ENCODE measurements at regions not wholly inside any gene's neighbourhood (a gene's known extent, or its start where the extent isn't known, plus 50 kb on each side); places are given as distances from the start of the nearest gene placed in this dataset.

DNA sequence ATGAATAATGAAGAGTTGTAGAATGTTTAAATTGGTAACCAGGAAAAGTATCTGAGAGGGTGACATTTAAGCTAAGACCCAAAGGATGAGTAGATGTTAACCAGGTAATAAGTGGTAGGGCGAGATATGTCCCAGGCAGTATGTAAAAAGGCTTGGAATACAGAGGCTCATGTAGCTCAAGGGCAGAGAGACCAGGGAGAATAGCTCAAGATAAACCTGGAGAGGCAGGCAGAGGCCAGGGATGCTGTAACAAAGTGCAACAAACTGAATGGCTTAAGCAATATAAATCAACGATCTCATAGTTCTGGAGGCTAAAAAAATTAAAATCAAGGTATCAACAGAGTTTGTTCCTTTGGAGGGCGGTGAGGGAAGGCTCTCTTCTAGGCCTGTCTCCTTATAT is 660.8 kb downstream of the KLHL13 start:
- Histone ChIP-seq H2BK5ac (ENCODE audit: low read length) (no peak overlapping the region), H3K4me2 (ENCODE audit: low read length) (no peak overlapping the region), H3K79me1 (ENCODE audit: low read length) (no peaks in the 10 kb centered on the region), H2AK5ac (ENCODE audit: low read length) (no peak overlapping the region), H3K27me3 (ENCODE audit: insufficient read depth, low read length, poor library complexity) (no peaks in the 10 kb centered on the region), H4K5ac (ENCODE audit: low read length) (no peak overlapping the region), H3K9ac (ENCODE audit: low read length) (no peak overlapping the region), H3K79me2 (ENCODE audit: control insufficient read depth, insufficient read depth, low read length) (no peaks in the 10 kb centered on the region), H3K4ac (ENCODE audit: low read depth, low read length) (no peak overlapping the region), H3K27ac (ENCODE audit: low read depth, low read length) (no peak overlapping the region), H4K8ac (ENCODE audit: low read depth, low read length) (no peak overlapping the region), H3K56ac (ENCODE audit: low read length) (no peak overlapping the region), H3K36me3 (ENCODE audit: control insufficient read depth, insufficient read depth, low read length) (no peaks in the 10 kb centered on the region), H3K23ac (ENCODE audit: low read length) (no peak overlapping the region), H3K18ac (ENCODE audit: low read length) (no peak overlapping the region), H2BK120ac (ENCODE audit: low read depth, low read length) (no peak overlapping the region), H3K4me1 (ENCODE audit: control insufficient read depth, low read depth, low read length) (no peaks in the 10 kb centered on the region), H2BK15ac (replicated peaks; ENCODE audit: low read depth) (no peak overlapping the region), H3K4me3 (ENCODE audit: low read length) (no peak overlapping the region)
- WGBS (ENCODE audit: extremely low coverage, insufficient coverage, low lambda C conversion rate) = no CpG with 5 or more reads among the region's 3 CpGs
- DNase-seq = no peak

DNA sequence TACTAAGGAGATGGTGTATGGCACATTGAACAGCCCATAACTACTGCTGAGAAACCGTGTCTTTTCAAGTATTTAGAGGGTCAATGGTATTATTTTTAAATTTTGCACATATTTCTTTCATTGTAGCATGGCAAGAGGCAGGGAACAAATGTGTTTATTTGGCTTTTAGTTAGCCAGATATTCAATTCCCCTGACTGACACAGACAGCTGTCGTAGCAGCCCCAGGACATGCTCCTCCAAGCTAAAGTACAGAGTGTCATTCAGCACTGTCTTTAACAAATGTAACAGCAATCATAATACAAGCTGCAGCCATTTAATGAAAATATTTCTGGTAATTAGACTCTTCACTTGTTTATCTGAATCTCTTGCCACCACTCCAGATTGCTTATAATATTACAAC is 687.1 kb downstream of the KLHL13 start:
- Histone ChIP-seq H3K79me1 (ENCODE audit: low read length) (no peaks in the 10 kb centered on the region), H3K27me3 (ENCODE audit: insufficient read depth, low read length, poor library complexity) (no peaks in the 10 kb centered on the region), H3K56ac (ENCODE audit: low read length) (no peak overlapping the region), H3K4me2 (ENCODE audit: low read length) (no peak overlapping the region), H2BK15ac (replicated peaks; ENCODE audit: low read depth) (no peak overlapping the region), H3K36me3 (ENCODE audit: control insufficient read depth, insufficient read depth, low read length) (no peaks in the 10 kb centered on the region), H4K8ac (ENCODE audit: low read depth, low read length) (no peak overlapping the region), H2AK5ac (ENCODE audit: low read length) (no peak overlapping the region), H3K4me3 (ENCODE audit: low read length) (no peak overlapping the region), H3K4ac (ENCODE audit: low read depth, low read length) (no peak overlapping the region), H3K23ac (ENCODE audit: low read length) (no peak overlapping the region), H3K79me2 (ENCODE audit: control insufficient read depth, insufficient read depth, low read length) (no peaks in the 10 kb centered on the region), H3K9ac (ENCODE audit: low read length) (no peak overlapping the region), H3K4me1 (ENCODE audit: control insufficient read depth, low read depth, low read length) (no peaks in the 10 kb centered on the region), H2BK120ac (ENCODE audit: low read depth, low read length) (no peak overlapping the region), H3K18ac (ENCODE audit: low read length) (no peak overlapping the region), H3K27ac (ENCODE audit: low read depth, low read length) (no peak overlapping the region), H4K5ac (ENCODE audit: low read length) (no peak overlapping the region), H2BK5ac (ENCODE audit: low read length) (no peak overlapping the region)
- DNase-seq = no peak
- WGBS (ENCODE audit: extremely low coverage, insufficient coverage, low lambda C conversion rate) = no CpG with 5 or more reads among the region's 2 CpGs

DNA sequence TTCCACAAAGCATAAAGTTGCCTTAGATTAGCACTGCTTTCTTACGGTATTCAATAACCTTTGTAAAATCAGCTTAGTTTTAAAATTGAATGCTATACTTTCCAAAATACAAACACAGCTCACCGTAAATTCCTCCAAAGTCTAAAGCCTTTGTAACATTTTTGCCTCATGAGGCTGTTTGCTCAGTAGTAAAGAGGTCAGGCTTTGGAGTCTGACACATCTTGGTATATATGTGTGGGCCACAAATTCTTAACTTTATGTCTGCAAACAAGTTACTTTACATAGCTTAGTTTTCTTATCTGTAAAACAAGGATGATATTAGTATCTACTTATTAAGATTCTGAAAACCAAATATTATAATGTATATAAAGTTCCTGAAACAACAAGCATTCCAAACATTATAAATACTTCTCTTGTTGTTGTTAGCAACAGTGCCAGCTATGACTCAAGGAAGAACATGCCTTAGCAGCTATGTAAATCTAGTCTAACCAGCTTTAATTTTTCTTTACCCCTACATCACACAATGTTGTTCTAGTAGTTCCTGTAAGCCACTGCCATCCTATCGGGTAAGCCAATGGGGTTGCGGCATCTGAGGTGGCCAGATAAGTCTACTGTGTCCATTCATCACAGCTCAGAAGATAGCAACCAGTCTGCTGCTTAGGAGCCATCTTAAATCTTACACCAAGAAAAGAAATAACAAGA is 709.0 kb downstream of the KLHL13 start:
- Histone ChIP-seq H3K36me3 (ENCODE audit: control insufficient read depth, insufficient read depth, low read length) (no peaks in the 10 kb centered on the region), H3K79me2 (ENCODE audit: control insufficient read depth, insufficient read depth, low read length) (no peaks in the 10 kb centered on the region), H3K27me3 (ENCODE audit: insufficient read depth, low read length, poor library complexity) (no peaks in the 10 kb centered on the region), H4K5ac (ENCODE audit: low read length) (no peak overlapping the region), H3K27ac (ENCODE audit: low read depth, low read length) (no peak overlapping the region), H3K18ac (ENCODE audit: low read length) (no peak overlapping the region), H3K4ac (ENCODE audit: low read depth, low read length) (no peak overlapping the region), H4K8ac (ENCODE audit: low read depth, low read length) (no peak overlapping the region), H3K23ac (ENCODE audit: low read length) (no peak overlapping the region), H3K79me1 (ENCODE audit: low read length) (no peaks in the 10 kb centered on the region), H2BK15ac (replicated peaks; ENCODE audit: low read depth) (no peak overlapping the region), H3K4me2 (ENCODE audit: low read length) (no peak overlapping the region), H2AK5ac (ENCODE audit: low read length) (no peak overlapping the region), H2BK5ac (ENCODE audit: low read length) (no peak overlapping the region), H3K56ac (ENCODE audit: low read length) (no peak overlapping the region), H2BK120ac (ENCODE audit: low read depth, low read length) (no peak overlapping the region), H3K9ac (ENCODE audit: low read length) (no peak overlapping the region), H3K4me3 (ENCODE audit: low read length) (no peak overlapping the region), H3K4me1 (ENCODE audit: control insufficient read depth, low read depth, low read length) (no peaks in the 10 kb centered on the region)
- no peak for DNase-seq
- no CpG with 5 or more reads among the region's 4 CpGs for WGBS (ENCODE audit: extremely low coverage, insufficient coverage, low lambda C conversion rate)

DNA sequence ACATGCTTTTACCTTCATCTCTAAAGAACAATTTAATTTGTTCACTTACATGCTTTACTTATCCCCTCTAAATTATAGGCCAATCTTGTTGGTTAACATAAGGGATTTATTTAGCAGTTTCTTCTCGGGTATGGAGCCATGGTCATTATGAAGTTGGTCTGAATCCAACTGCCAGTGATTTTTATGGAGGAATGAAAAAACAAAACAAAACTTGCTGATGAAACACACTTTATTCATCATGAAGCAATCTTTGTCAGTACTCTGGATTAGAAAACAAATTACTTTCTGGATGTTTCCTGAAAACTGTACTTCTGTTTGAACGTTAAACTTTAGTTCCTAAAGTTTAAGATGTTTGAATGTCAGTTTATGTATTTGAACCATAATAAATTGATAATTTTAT is 715.8 kb downstream of the KLHL13 start:
- WGBS (ENCODE audit: extremely low coverage, insufficient coverage, low lambda C conversion rate) = no CpG with 5 or more reads among the region's 2 CpGs
- no peak for DNase-seq
- no peak overlapping the region for H2BK120ac ChIP-seq (ENCODE audit: low read depth, low read length)
- no peak overlapping the region for H3K4me3 ChIP-seq (ENCODE audit: low read length)
- H3K36me3 ChIP-seq (ENCODE audit: control insufficient read depth, insufficient read depth, low read length) = no peaks in the 10 kb centered on the region
- no peak overlapping the region for H3K27ac ChIP-seq (ENCODE audit: low read depth, low read length)
- H3K18ac ChIP-seq (ENCODE audit: low read length) = no peak overlapping the region
- H2BK5ac ChIP-seq (ENCODE audit: low read length) = no peak overlapping the region
- H3K23ac ChIP-seq (ENCODE audit: low read length) = no peak overlapping the region
- no peak overlapping the region for H3K4ac ChIP-seq (ENCODE audit: low read depth, low read length)
- H2AK5ac ChIP-seq (ENCODE audit: low read length) = no peak overlapping the region
- H4K5ac ChIP-seq (ENCODE audit: low read length) = no peak overlapping the region
- no peaks in the 10 kb centered on the region for H3K27me3 ChIP-seq (ENCODE audit: insufficient read depth, low read length, poor library complexity)
- H3K9ac ChIP-seq (ENCODE audit: low read length) = no peak overlapping the region
- no peak overlapping the region for H4K8ac ChIP-seq (ENCODE audit: low read depth, low read length)
- H3K79me1 ChIP-seq (ENCODE audit: low read length) = no peaks in the 10 kb centered on the region
- H3K56ac ChIP-seq (ENCODE audit: low read length) = no peak overlapping the region
- H3K4me2 ChIP-seq (ENCODE audit: low read length) = no peak overlapping the region
- no peaks in the 10 kb centered on the region for H3K79me2 ChIP-seq (ENCODE audit: control insufficient read depth, insufficient read depth, low read length)
- no peak overlapping the region for H2BK15ac ChIP-seq (replicated peaks; ENCODE audit: low read depth)
- H3K4me1 ChIP-seq (ENCODE audit: control insufficient read depth, low read depth, low read length) = no peaks in the 10 kb centered on the region

DNA sequence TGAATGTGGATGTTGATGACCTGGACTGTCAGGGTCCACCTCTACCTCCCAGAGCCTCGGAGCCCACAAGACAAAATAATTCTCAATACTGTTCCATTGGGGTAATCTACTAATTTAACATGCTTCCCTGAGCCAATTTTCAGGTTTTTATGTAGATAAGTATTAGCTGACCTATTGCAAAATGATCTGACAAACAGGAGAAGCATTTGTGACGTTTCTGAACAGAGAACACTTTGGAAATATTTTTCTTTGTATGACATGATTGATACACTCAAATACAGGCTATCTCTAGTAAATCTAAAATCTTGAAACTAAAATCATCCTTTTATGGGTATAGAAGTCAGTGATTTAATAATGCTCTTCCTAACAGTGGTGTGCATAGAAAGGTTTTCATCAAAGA is 716.6 kb downstream of the KLHL13 start:
- H3K27ac ChIP-seq (ENCODE audit: low read depth, low read length) = no peak overlapping the region
- H3K4ac ChIP-seq (ENCODE audit: low read depth, low read length) = no peak overlapping the region
- H3K23ac ChIP-seq (ENCODE audit: low read length) = no peak overlapping the region
- no peak overlapping the region for H3K9ac ChIP-seq (ENCODE audit: low read length)
- no peak overlapping the region for H2AK5ac ChIP-seq (ENCODE audit: low read length)
- H3K4me3 ChIP-seq (ENCODE audit: low read length) = no peak overlapping the region
- no peak for DNase-seq
- WGBS (ENCODE audit: extremely low coverage, insufficient coverage, low lambda C conversion rate) = no CpG with 5 or more reads among the region's 2 CpGs
- no peak overlapping the region for H4K5ac ChIP-seq (ENCODE audit: low read length)
- no peak overlapping the region for H3K4me2 ChIP-seq (ENCODE audit: low read length)
- no peak overlapping the region for H2BK5ac ChIP-seq (ENCODE audit: low read length)
- no peak overlapping the region for H2BK15ac ChIP-seq (replicated peaks; ENCODE audit: low read depth)
- no peaks in the 10 kb centered on the region for H3K79me1 ChIP-seq (ENCODE audit: low read length)
- H3K18ac ChIP-seq (ENCODE audit: low read length) = no peak overlapping the region
- H3K27me3 ChIP-seq (ENCODE audit: insufficient read depth, low read length, poor library complexity) = no peaks in the 10 kb centered on the region
- H2BK120ac ChIP-seq (ENCODE audit: low read depth, low read length) = no peak overlapping the region
- no peaks in the 10 kb centered on the region for H3K79me2 ChIP-seq (ENCODE audit: control insufficient read depth, insufficient read depth, low read length)
- H3K36me3 ChIP-seq (ENCODE audit: control insufficient read depth, insufficient read depth, low read length) = no peaks in the 10 kb centered on the region
- no peak overlapping the region for H4K8ac ChIP-seq (ENCODE audit: low read depth, low read length)
- H3K4me1 ChIP-seq (ENCODE audit: control insufficient read depth, low read depth, low read length) = no peaks in the 10 kb centered on the region
- H3K56ac ChIP-seq (ENCODE audit: low read length) = no peak overlapping the region

DNA sequence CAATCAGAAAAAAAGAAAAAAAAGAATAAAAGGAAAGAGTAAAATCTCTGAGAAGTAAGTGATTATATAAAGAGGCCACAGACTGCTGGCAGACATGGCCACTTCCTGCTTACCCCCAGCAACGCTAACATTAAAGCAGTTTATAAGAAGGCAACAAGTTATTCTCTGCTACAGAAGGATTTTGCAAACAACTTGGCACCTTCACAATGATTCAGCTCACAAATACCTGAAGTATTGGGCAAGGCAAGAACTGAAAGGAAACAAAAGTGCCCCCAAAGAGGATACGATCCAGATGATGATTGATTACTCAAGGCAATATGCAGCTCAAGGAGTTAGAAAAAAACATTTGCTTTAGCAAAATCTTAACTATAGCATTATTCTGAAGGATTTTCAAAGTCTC is 718.8 kb downstream of the KLHL13 start:
- Histone ChIP-seq H3K4me1 (ENCODE audit: control insufficient read depth, low read depth, low read length) (no peaks in the 10 kb centered on the region), H4K8ac (ENCODE audit: low read depth, low read length) (no peak overlapping the region), H2BK15ac (replicated peaks; ENCODE audit: low read depth) (no peak overlapping the region), H3K36me3 (ENCODE audit: control insufficient read depth, insufficient read depth, low read length) (no peaks in the 10 kb centered on the region), H2BK5ac (ENCODE audit: low read length) (no peak overlapping the region), H3K79me2 (ENCODE audit: control insufficient read depth, insufficient read depth, low read length) (no peaks in the 10 kb centered on the region), H3K18ac (ENCODE audit: low read length) (no peak overlapping the region), H3K79me1 (ENCODE audit: low read length) (no peaks in the 10 kb centered on the region), H3K27ac (ENCODE audit: low read depth, low read length) (no peak overlapping the region), H3K23ac (ENCODE audit: low read length) (no peak overlapping the region), H3K56ac (ENCODE audit: low read length) (no peak overlapping the region), H3K4me3 (ENCODE audit: low read length) (no peak overlapping the region), H3K27me3 (ENCODE audit: insufficient read depth, low read length, poor library complexity) (no peaks in the 10 kb centered on the region), H3K4me2 (ENCODE audit: low read length) (no peak overlapping the region), H2AK5ac (ENCODE audit: low read length) (no peak overlapping the region), H2BK120ac (ENCODE audit: low read depth, low read length) (no peak overlapping the region), H3K4ac (ENCODE audit: low read depth, low read length) (no peak overlapping the region), H3K9ac (ENCODE audit: low read length) (no peak overlapping the region), H4K5ac (ENCODE audit: low read length) (no peak overlapping the region)
- no peak for DNase-seq
- WGBS (ENCODE audit: extremely low coverage, insufficient coverage, low lambda C conversion rate) = no CpG with 5 or more reads among the region's 2 CpGs

Data from mesendoderm (in vitro differentiated cells).